ENCODE measurements at regions not wholly inside any gene's neighbourhood (a gene's known extent, or its start where the extent isn't known, plus 50 kb on each side); places are given as distances from the start of the nearest gene placed in this dataset.

DNA sequence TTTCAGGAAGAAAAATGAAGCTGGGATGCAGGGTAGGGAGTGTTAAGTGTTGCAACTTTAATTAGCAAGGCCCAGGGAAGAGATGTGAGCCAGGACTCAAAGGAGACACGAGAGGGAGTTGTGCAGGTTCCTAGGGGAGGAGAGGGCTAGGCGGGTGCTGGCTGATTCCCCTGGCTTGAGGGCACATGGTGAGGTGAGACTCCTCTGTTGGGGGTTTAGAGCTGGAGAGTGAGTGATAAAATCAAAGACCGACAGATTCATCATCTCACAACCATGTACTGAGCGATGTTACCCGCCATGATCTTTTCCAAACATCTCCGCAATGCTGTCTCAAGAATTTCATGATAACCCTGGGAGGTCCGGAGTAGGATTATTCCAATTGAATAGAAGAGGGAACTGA is 161.8 kb upstream of the CSF3R start:
- no peak for DNase-seq (ENCODE audit: low spot score)
- no TSS peak for BruUV-seq (replicated peaks)
- TF ChIP-seq, protein P1, sequence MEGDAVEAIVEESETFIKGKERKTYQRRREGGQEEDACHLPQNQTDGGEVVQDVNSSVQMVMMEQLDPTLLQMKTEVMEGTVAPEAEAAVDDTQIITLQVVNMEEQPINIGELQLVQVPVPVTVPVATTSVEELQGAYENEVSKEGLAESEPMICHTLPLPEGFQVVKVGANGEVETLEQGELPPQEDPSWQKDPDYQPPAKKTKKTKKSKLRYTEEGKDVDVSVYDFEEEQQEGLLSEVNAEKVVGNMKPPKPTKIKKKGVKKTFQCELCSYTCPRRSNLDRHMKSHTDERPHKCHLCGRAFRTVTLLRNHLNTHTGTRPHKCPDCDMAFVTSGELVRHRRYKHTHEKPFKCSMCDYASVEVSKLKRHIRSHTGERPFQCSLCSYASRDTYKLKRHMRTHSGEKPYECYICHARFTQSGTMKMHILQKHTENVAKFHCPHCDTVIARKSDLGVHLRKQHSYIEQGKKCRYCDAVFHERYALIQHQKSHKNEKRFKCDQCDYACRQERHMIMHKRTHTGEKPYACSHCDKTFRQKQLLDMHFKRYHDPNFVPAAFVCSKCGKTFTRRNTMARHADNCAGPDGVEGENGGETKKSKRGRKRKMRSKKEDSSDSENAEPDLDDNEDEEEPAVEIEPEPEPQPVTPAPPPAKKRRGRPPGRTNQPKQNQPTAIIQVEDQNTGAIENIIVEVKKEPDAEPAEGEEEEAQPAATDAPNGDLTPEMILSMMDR (conservative IDR thresholded peaks at IDR 0.05; ENCODE audit: low read depth, low read length): no peak
- TF ChIP-seq EZH2 (IDR thresholded peaks at IDR 0.05; ENCODE audit: borderline replicate concordance, low read depth, low read length, poor library complexity, severe bottlenecking): no peak
- Histone ChIP-seq H3K4me1 (ENCODE audit: insufficient read depth, low read length, poor library complexity, severe bottlenecking) (no peaks in the 10 kb centered on the region), H3K9me3 (ENCODE audit: low read depth, low read length, poor library complexity, severe bottlenecking) (no peaks in the 10 kb centered on the region), H3K4me3 (ENCODE audit: low read depth, low read length, poor library complexity, severe bottlenecking) (no peak overlapping the region), H3K27ac (ENCODE audit: low read depth, low read length, poor library complexity, severe bottlenecking) (no peak overlapping the region), H3K27me3 (replicated peaks; ENCODE audit: insufficient read depth, low read depth, low read length, poor library complexity) (peaks cover 55% of the 10 kb centered on the region), H3K36me3 (ENCODE audit: insufficient read depth, low read length, poor library complexity, severe bottlenecking) (no peaks in the 10 kb centered on the region)
- ChIA-PET CTCF (no interaction called here), POLR2A (ENCODE audit: low non-redundant PET) (no interaction called here)
- intact Hi-C loops (cut with micrococcal nuclease; ENCODE audit: unreplicated experiment): no loop called here

- no TSS peak for BruUV-seq (replicated peaks)
- Histone ChIP-seq H3K27ac (ENCODE audit: low read depth, low read length, poor library complexity, severe bottlenecking) (no peak overlapping the region), H3K4me1 (ENCODE audit: insufficient read depth, low read length, poor library complexity, severe bottlenecking) (no peaks in the 10 kb centered on the region), H3K4me3 (ENCODE audit: low read depth, low read length, poor library complexity, severe bottlenecking) (no peak overlapping the region), H3K27me3 (replicated peaks; ENCODE audit: insufficient read depth, low read depth, low read length, poor library complexity) (peaks cover 53% of the 10 kb centered on the region), H3K9me3 (ENCODE audit: low read depth, low read length, poor library complexity, severe bottlenecking) (no peaks in the 10 kb centered on the region), H3K36me3 (ENCODE audit: insufficient read depth, low read length, poor library complexity, severe bottlenecking) (no peaks in the 10 kb centered on the region)
- CTCF ChIA-PET: no interaction called here
- TF ChIP-seq EZH2 (IDR thresholded peaks at IDR 0.05; ENCODE audit: borderline replicate concordance, low read depth, low read length, poor library complexity, severe bottlenecking): no peak
- TF ChIP-seq, protein P1 (conservative IDR thresholded peaks at IDR 0.05; ENCODE audit: low read depth, low read length): no peak
- intact Hi-C loops (cut with micrococcal nuclease; ENCODE audit: unreplicated experiment): no loop called here
- POLR2A ChIA-PET (ENCODE audit: low non-redundant PET): no interaction called here
- no peak for DNase-seq (ENCODE audit: low spot score)
These were observed 160.9 kb upstream of the CSF3R start for GRCh38 chr1:36643371-36644270.

DNA sequence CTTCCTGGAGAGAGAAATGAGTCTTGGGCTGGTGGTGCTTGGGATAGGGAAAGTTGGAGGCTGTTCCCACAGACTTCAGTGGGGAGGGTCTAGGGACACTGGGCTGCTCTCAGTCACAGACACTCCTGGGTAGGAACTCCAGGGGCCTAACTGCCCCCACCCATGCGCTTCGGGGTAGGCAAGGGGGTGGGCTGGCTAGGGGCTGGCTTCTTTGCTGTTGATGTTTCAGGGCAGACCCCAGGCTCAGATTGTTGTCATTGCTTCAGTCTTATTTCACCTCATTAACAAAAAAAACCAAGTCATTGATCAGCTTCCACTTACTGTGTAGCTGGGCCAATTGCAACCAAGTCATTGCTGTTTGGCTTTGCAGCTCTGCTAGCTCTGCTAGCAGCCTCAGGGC is 160.1 kb upstream of the CSF3R start:
- ChIA-PET POLR2A (ENCODE audit: low non-redundant PET) (no interaction called here), CTCF (no interaction called here)
- TF ChIP-seq EZH2 (IDR thresholded peaks at IDR 0.05; ENCODE audit: borderline replicate concordance, low read depth, low read length, poor library complexity, severe bottlenecking): no peak
- TF ChIP-seq, protein P1 (conservative IDR thresholded peaks at IDR 0.05; ENCODE audit: low read depth, low read length): no peak
- Histone ChIP-seq H3K4me1 (ENCODE audit: insufficient read depth, low read length, poor library complexity, severe bottlenecking) (no peaks in the 10 kb centered on the region), H3K27ac (ENCODE audit: low read depth, low read length, poor library complexity, severe bottlenecking) (no peak overlapping the region), H3K36me3 (ENCODE audit: insufficient read depth, low read length, poor library complexity, severe bottlenecking) (no peaks in the 10 kb centered on the region), H3K9me3 (ENCODE audit: low read depth, low read length, poor library complexity, severe bottlenecking) (no peaks in the 10 kb centered on the region), H3K4me3 (ENCODE audit: low read depth, low read length, poor library complexity, severe bottlenecking) (no peak overlapping the region), H3K27me3 (replicated peaks; ENCODE audit: insufficient read depth, low read depth, low read length, poor library complexity) (peaks cover 52% of the 10 kb centered on the region)
- DNase-seq (ENCODE audit: low spot score): no peak
- intact Hi-C loops (cut with micrococcal nuclease; ENCODE audit: unreplicated experiment): no loop called here
- no TSS peak for BruUV-seq (replicated peaks)

Measured in A673 (cell line).